ENCODE measurements at regions not wholly inside any gene's neighbourhood (a gene's known extent, or its start where the extent isn't known, plus 50 kb on each side); places are given as distances from the start of the nearest gene placed in this dataset.

DNA sequence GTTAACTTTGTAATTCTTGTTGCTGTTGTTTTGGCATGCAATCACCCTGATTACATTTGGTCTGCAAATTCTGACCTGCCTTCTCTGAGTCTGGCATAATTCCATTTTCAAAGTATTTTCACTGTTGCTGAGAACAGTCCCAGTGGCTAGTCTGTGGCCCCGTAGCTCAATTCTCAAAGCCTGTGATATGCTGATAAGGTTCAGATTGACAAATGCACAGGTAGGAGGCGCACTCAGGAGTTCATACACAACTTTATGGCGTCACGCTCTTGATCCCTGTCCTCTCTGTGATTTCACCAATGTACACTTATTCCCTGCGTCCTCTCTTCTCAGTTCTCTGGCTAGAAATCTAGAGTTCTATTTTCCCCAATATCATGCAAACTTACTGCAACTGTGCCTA lies 376.6 kb upstream of the SLCO3A1 start:
- DNase-seq = no peak

DNA sequence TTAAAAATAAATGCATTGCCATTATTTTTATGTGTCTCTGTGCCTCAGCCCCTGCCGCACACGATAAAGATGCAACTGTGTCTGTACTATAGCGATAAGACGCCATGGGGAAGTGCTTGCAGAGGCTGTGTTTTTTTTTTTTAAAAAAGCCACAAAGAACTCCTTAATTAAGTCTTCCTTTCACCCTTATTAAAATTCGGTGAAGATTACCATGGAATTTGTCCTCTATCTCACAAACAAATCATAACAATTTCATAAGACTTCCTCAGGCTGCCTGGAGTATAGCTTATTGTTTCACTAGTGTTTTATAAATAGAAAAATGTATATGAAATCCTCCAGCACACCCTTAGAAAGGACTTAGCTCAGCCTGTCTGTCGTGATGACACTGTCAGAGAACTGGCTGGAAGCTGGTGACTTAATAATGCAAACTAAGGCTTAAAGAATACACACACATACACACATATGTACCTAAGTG lies 374.8 kb upstream of the SLCO3A1 start:
- no peak for DNase-seq

DNA sequence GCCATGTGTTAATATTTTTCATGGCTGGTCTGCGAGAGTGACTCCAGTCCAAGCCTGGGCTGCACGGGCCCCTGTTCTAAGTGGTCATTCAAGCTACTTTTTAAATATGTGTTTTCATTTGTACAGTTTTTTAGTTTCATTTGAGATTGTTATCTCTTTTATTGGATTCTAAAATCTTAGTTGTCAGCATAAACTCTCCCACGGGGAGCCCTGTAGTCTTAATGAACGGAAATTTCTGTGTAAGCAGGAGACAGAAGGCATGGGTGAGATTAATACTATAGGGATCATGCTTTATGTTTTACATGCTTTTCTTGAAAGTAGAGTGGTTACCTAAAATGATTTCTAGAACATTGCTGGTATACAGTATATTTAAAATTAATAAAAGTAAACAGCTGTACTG lies 373.1 kb upstream of the SLCO3A1 start:
- no peak for DNase-seq

DNA sequence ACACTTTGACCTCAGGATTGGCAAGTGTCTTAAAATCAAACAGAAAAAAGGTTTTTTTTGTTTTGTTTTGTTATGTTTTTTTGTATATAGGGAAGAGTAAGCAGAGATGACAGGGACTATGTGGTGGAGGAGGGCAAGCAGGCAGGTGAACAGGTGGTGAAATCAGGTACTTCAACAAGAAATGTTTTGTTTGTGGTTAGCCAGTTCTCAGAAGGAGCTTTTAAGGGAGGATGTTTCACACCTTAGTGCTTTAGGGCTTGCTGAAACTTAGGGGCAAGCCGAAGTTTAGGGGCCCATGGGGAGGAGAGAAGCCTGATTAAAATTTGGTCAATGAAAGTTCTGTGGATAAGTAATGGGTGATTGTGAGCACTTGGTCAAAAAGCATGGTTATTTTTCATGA lies 370.7 kb upstream of the SLCO3A1 start:
- DNase-seq = no peak

DNA sequence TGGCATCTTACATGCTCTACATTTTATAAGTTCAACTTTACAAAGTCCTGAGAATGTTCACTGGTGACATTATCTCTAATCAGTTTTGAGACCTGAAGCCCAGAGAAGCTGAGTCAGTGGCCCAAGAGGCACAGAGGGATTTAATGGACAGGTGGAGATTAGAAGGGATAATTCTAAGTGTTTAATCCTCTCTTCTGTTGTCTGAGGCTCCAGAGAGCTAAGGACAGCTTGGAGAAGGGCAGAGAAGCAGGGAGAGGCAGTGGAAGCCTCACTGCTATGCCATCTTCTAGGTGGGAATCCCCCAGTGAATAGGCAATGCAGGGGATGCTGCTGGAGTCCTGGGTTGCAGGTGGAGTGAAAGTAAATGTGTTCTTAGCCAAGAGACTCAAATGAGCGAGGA lies 369.4 kb upstream of the SLCO3A1 start:
- DNase-seq = no peak

DNA sequence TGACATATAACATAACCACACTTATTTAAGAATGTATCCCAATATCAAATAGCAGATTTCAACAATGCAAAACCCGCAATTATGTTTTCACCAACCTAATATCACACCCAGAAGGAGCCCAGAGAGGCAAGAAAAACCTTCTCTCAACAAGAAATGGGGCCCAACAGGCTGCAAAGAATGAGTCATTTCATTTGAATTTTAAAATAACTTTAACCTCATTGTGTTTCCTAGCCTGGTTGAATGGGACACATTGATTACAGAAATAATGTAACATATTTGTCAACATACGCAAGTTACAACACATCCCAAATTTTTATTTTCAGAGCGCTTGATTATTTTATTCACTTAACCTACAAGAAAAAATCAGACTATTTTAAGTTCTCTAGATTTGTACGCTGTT lies 365.1 kb upstream of the SLCO3A1 start:
- DNase-seq = no peak

DNA sequence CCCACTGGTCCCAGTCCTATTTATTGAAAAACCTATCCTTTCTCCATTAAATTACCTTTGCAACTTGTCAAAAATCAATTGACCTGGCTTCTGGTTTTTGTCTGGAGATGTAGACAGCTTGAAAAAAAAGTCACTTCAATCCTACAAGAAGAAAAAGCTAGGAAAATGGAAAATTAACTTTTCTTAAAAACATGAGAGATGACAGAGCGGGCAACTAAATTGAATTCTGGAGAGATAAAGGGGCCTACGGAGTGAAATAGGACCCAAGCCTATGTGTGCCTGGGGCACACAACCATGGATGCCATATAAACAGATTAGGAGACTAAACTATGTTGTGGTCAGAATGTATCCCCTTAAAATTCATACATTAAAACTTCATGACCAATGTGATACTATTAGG lies 363.3 kb upstream of the SLCO3A1 start:
- DNase-seq = no peak

DNA sequence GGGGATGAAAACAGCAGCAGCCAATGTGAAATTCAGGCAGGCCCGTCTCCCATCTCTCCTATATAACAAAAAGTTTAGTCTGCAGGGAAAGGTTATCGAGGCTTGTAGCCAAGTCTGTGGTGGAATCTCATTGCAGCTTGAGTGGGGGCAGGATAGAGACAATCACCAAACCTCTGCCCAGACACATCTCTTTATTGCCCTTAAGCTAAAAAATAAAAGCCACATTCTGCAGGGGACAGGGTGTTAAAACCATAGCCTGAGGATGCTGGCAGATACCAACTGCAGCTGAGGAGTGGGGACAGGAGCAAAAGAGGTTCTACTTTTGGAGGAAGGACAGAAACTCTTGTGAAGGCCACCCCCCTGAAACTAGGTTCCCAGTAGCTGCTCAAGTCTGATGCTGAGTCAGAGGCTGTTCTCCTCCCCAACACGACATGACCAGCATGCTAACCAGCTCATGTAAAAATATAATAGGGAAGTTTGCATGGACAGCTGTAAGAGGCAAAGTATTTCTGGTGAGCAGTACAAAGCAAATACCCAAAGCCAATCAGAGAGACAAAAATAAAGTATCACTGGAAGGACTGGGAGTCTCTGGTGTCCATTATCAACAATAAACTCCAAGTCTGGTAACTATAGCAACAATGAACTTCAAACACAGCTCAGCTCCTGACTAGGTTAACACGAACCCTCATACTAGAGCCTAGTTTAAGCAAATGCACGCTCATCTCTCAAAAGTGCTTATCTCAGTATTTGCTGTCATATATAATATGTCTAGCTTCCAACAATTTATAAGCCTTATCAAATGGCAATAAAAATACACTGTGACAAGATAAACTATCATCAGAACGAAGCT lies 362.2 kb upstream of the SLCO3A1 start:
- DNase-seq = no peak

DNA sequence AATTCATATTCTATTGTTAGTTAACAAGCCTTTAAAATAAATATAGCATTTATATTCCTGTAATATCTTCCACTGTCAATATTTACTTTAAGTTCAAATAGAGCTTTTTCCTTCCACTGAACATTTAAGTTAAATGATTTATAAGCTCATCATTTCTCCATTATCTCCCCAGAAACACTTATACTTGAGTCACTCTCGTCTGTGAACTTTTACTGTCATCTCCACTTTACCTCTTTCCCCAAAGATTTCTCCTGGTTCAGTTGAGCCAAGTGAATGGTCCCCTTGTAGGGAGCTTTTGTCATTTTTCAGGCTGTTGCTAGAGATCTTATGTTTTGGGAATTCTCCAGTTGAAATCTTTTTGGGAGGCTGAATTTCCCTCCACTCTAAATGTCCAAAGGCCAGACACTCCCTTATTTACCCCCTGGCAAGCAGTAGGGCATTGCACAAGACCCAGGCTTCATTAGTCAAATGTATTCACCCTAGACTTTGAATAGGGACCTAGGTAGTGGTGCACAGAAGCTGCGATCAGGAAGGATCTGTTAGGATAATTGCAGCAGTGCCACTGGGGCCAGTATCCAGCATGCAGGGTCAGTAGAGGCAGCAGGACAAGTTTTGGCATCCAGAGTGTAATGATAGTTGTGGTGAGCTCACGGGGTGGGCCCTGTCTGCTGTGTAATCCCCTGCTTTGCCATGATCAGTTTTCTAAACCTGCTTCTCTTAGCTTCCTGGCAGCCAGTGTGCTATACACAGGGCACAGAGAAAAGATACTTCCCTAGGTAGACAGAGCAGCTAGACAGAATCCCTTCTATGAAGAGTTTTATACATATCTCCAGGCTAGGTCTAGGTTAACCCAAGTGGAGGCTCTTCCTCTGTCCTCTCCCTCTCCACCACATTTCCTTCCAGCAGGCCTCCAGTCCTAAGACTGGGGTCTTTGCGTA lies 356.5 kb upstream of the SLCO3A1 start:
- no peak for DNase-seq

DNA sequence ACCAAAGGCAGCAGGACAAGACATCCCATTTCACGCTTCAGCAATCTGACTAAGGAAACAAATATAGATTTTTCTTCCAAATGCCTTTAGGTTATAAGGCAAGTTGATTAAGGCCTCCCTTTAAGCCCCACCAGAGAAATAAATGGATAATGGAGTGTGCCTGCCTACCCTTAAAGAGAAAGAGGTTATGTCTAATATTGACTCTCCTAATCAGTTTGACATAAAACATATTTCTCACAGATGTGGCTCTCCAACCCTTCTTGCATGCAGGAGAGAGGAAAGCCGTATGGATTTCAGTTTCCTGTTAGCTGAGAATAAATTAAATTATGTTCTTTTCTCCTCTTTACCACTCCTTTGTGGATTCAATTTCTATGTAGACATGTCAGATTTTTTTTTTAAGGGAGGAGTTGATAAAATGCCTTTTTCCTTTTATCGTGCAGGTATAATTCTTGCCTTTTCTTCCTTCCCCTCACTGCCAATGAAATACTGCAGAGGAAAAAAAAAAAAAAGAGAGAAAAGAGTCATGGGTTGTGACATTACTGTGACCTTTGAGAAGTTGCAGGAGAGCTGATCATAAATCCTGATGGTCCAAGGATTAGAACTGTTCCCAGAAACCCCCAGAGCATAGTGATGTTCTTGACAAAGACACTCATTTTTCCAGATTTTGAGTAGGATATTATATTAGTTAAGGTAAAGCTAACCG lies 355.3 kb upstream of the SLCO3A1 start:
- no peak for DNase-seq

DNA sequence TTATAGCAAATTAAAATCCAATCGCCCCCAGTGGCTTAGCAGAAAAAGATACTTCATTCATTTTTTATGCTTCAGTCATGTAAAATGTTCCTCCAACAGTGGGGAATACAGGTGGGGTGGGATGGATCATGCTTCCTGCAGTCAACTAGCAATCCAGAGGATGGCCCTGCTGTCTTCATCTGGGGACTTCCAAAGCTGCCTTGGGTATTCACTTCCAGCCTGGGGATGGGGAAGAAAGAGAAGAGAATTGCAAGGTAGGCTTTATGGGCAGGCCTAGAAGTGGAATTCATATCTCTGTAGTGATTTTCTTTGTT lies 354.8 kb upstream of the SLCO3A1 start:
- no peak for DNase-seq

DNA sequence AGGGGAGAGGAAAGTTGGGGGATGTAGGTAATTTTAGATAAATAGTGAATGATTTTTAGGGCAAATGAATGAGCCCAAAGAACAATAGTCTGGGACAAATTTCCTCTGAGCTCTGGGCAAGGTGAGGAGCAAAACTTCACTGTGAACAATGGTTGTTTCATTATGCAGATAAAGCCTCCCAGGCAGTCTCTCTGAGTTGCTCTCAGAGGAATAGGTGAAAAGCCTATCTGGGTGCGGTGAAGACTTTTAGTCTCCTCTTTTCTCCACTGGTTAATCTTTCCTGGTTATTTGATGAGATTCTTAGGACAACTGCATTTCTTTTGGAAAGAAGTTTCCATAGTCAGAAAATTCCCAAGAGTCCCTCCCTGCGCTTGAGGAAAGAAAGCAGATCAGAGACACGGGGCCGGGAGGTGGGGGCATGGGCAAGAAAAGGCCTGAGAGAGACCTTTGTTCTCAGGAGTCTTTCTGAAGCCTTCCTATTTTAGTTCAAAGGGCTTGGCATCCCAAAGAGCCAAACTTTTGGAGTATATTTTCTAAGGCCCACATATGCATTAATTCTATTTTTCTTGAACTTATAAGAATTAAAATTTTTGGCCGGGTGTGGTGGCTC lies 353.6 kb upstream of the SLCO3A1 start:
- DNase-seq = no peak

DNA sequence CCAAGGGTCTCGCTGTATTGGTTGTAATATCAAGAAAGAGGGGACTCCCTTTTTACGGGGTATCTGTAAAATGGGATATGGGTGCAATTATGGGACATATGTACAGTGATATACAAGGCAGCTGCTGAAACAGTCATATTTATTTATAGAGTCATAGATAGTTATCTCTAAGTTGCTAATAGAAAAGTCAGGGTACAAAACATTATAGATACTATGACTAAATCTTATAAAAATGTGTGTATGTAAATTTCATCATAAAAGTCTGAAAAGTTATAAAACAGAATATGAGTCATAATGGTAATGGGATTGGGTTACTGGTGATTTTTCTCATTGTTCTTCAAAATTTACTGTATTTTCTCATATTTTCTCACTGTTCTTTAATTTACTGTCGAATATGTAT lies 344.9 kb upstream of the SLCO3A1 start:
- DNase-seq = no peak

DNA sequence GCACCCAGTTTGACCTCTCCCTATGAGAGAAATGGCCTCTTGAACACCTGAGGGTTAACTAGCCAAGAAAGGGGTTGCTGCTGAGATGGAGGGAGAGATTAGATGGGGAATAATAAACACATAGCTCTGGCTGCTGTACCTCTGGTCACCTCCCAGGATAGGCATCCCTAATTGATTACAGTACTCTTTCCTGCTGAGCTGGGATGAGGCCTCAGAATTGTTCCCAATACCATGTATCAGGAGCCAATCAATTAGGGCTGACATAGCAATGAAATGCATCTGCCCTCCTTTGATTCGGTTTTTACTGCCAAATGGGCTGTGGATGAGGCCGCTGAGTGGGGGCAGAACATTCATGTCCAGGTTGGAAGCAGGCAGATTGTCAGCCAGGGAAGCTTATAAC lies 339.4 kb upstream of the SLCO3A1 start:
- DNase-seq = no peak

DNA sequence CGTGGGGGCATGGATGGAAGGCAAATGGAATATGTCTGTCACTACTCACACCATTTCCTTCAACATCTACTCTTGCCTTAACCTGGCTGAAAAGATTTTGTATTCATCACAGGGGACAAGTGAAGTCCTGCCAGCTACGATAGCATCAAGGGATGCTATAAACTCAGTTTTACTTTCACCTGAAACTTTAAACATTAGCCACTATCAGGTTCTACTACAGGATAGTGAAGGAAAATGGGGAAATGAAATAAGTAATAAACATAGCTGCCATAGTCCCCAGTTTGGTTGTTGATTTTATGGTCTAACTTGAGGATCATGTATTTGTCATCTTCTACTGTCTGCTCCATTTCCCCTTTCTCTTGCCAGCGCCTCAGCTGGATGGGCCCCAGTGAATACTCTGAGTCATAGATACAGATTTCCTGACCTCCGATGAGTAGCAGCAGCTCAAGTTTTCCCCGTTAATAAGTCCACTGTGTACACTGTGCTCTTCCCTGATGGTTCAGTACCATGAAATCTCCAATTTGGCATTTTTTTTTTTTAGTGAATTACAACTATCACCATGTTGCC lies 338.2 kb upstream of the SLCO3A1 start:
- DNase-seq = no peak

DNA sequence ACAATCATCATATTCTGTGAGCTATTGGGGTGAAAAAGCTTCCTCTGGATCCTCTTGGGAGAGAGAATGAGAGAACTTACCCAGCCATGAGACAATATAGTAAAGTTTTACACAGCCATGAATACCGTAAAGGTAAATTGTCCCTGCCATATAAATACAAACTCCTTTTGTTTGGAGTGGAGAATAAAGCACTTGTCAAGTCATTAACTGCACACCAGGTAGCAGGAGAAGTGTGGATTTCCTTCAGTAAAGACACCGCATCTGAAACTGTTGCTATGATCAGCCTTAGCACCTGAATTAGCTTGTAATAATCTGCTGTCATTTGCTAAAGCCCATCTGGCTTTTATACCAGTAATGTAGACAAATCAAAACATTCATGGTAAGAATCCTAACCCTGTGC lies 336.6 kb upstream of the SLCO3A1 start:
- DNase-seq = peak; percentile 52

DNA sequence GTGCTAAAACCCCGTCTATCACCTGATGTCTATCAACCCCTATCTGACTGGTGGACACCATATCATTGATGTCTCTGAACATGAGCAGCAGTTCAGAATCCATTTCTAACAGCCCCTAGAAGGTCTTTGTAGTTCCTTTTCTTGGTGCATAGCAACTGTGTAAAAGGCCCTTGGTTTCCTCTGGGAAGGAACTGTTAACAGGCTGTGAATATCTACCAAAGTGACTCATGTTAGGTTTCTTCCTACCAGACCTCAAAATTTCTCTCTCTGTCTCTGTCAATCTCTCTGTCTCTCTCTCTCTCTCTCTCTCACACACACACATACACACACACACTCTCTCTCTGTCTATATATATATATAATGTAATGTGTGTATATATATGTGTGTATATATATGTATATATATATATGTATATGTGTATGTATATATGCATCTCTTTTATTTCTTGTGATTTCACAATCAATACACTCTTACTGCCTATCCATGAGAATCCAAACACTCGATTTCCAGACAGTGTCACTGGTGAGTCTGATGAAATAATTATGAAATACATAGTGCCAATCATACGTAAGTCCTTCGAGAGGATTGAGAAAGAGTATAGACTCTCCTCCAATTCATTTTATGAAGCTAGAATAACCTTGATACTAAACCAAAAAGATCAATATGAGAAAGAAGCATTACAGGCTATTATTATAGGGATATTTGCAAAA lies 335.9 kb upstream of the SLCO3A1 start:
- no peak for DNase-seq

DNA sequence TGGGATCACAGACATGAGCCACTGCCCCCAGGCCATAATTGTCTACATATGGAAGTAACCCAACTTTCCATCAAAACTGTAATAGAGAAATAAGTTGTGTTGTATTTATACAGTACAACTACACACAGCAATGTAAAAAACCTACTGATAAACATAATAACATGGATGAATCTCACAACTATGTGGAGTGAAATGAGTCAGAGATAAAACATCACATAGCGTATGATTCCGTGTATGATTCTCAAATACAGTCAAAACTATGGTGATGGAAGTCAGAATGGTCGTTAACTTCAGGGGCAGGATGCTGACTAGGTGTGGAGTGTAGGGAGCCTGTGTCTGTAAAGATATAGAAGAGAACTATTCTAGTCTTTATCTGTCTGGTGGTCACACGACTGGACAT lies 332.7 kb upstream of the SLCO3A1 start:
- no peak for DNase-seq

DNA sequence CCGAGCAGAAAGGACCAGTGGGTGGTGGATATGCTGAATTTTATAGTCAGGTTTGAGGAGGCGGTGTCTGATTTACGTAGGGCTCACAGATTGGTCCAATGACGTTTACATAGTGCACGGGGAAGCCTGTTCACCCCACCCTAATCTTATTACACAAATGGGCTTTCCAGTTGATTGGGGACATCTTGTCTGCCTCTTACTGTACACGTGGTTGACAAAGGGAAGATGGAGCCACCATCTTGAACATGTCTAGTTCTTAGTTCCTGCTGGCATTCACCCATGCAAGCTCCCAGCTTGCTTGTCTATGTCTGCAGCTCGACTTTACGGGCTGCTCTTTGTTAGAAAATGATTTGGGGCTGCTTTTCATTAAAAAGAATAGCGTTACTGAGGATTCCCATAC lies 332.0 kb upstream of the SLCO3A1 start:
- no peak for DNase-seq

DNA sequence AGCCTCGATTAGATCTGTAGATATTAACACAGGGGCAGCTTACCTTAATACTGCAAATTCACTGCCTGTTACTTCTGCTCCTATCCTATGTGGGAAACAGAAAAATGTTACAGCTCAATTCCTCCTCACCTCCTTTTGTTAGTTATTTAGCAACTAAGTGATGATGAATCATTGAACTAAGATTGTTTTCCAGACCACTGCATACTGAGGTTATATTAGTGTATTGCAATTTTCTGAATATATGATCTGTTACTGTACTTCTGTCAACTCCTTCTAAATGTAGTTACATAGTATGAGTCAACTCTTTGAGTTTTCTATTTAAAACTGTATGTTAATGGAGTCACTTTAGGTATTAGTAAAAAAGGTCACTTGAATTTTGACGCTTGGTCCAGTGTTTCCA lies 331.5 kb upstream of the SLCO3A1 start:
- DNase-seq = no peak

DNA sequence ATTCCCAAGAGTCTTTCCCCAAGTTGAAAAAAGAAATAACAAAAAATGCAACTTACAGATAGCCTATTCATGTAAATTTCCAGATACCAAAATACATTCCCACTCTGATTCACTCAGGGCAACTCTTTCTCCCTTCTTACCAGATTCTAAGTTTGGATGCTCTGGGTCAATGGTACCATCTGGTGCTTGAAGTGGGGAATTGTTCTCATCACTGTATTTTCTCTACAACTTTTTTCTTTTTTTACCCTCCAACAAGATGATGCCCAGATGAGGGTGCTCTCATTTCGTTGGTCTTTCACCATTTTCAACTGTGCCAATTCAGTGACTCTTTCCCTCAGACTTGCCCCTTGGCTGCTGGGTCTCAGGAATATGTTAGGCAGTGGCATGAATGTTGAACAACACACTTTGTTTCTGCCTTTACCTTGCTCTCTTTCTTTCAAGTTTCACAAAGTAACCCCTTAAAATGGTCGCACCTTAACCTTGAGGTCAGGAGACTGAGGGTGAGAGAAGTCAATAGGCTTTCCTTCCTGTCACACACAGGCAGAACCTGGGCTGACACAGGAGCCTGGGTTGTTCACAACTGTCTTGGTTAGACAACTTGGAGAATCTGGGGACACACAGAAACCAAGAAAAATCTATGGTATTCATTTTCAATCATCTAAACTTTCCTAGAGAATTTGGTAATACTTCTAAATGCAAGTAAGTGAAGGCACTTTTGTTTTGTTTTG lies 330.7 kb upstream of the SLCO3A1 start:
- no peak for DNase-seq

Measured in NCI-H1417 treated with DMSO at 0.1 percent for 48 hours (cell line).